ENCODE measurements at regions not wholly inside any gene's neighbourhood (a gene's known extent, or its start where the extent isn't known, plus 50 kb on each side); places are given as distances from the start of the nearest gene placed in this dataset.

DNA sequence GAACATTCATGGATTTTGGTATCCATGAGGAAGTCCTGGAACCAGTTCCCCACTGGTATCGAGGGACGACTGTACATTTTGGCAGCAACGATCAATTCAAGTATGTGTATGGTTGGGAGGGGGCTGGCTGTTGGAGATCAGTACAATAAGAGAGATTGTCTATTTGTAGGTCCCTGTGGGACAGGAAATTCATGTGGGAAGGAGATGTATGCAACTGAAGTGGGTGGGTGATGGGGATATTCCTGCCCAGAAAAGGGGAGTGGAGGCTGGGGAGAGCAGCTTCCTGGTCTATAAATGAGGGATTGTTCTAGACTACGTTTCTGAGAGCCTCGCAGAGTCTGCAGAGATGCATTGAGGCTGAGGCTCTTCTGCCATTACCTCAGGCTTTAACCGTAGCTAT, 140.2 kb upstream of the MAGI3 start:
- peaks cover 3% of the 10 kb centered on the region for H3K9me3 Mint-ChIP-seq (ENCODE audit: low read depth)
- H3K27ac Mint-ChIP-seq, result no peak overlapping the region
- H3K4me1 Mint-ChIP-seq (ENCODE audit: low read depth), result peaks cover 41% of the 10 kb centered on the region
- DNase-seq (ENCODE audit: low spot score, unreplicated experiment), result no peak
- H3K36me3 Mint-ChIP-seq (ENCODE audit: insufficient read depth), result peaks cover 1% of the 10 kb centered on the region
- TF ChIP-seq, protein P1, sequence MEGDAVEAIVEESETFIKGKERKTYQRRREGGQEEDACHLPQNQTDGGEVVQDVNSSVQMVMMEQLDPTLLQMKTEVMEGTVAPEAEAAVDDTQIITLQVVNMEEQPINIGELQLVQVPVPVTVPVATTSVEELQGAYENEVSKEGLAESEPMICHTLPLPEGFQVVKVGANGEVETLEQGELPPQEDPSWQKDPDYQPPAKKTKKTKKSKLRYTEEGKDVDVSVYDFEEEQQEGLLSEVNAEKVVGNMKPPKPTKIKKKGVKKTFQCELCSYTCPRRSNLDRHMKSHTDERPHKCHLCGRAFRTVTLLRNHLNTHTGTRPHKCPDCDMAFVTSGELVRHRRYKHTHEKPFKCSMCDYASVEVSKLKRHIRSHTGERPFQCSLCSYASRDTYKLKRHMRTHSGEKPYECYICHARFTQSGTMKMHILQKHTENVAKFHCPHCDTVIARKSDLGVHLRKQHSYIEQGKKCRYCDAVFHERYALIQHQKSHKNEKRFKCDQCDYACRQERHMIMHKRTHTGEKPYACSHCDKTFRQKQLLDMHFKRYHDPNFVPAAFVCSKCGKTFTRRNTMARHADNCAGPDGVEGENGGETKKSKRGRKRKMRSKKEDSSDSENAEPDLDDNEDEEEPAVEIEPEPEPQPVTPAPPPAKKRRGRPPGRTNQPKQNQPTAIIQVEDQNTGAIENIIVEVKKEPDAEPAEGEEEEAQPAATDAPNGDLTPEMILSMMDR (IDR thresholded peaks at IDR 0.05; ENCODE audit: unreplicated experiment), result no peak
- H3K27me3 Mint-ChIP-seq, result peaks cover 2% of the 10 kb centered on the region
- H3K4me3 Mint-ChIP-seq (ENCODE audit: low read depth), result no peak overlapping the region

DNA sequence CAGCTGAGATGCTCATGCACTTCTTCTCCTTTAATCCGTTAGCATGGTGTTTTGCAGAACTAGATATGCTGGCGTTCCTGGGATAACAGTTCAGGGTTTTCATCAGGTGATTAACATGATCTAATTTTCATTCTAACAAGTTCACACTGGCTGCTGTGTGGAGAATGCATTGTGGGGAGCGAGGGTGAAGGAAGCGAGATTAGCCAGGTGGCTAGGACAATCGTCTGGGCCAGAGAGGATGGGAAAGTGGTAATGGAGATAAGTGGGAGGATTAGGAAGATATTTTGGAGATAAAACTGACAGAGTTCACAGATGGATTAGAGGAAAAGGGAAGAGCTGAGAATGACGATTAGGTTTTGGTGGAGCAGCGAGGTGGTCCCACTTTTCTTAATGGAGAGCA, 138.1 kb upstream of the MAGI3 start:
- Mint-ChIP-seq H3K27ac (no peak overlapping the region), H3K4me1 (ENCODE audit: low read depth) (peaks cover 49% of the 10 kb centered on the region), H3K9me3 (ENCODE audit: low read depth) (peaks cover 3% of the 10 kb centered on the region), H3K4me3 (ENCODE audit: low read depth) (no peak overlapping the region), H3K27me3 (peaks cover 2% of the 10 kb centered on the region), H3K36me3 (ENCODE audit: insufficient read depth) (peaks cover 1% of the 10 kb centered on the region)
- DNase-seq (ENCODE audit: low spot score, unreplicated experiment), result no peak
- TF ChIP-seq, protein P1 (IDR thresholded peaks at IDR 0.05; ENCODE audit: unreplicated experiment), result no peak

DNA sequence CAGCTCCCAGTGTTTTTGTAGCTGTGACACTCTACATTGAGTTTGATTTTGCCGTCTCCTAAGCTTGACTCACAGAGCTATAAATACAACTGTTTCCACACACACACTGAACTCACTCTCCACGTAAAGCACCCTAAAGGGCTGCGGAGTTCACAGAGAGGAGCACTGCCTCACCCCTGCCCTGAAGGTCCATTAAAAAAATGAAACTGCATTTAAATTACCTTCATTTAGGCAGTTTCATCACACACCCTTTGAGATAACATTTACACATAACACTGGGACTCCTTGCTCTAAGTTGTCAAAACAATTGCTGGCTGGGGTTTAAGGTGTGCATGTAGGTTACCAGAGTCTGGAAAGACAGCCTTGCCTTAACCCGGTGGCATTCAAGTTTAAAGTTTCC, 137.1 kb upstream of the MAGI3 start:
- Mint-ChIP-seq H3K9me3 (ENCODE audit: low read depth) (peaks cover 3% of the 10 kb centered on the region), H3K4me3 (ENCODE audit: low read depth) (no peak overlapping the region), H3K4me1 (ENCODE audit: low read depth) (peaks cover 43% of the 10 kb centered on the region), H3K36me3 (ENCODE audit: insufficient read depth) (peaks cover 1% of the 10 kb centered on the region), H3K27me3 (peaks cover 2% of the 10 kb centered on the region), H3K27ac (peak overlapping the region; percentile 70)
- TF ChIP-seq, protein P1 (IDR thresholded peaks at IDR 0.05; ENCODE audit: unreplicated experiment), result no peak
- no peak for DNase-seq (ENCODE audit: low spot score, unreplicated experiment)

DNA sequence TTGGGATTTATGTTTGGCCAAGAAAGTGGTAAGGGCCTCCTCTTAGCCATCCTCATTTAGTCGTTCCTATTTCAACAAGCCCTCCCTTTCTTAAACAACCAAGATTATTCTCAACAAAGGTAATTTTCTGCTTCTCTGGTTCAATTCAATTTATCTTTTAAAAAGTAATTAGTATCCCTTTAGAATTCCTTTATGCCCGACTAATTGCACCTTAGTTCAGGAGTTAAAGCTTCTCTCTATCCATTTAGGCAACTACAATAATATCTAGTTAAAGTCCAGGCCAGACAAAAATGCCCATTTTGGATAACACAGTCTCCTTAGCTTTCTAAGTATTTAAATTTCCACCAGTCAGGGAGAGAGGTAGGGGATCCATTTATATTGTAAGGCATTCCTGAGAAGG, 136.7 kb upstream of the MAGI3 start:
- H3K27me3 Mint-ChIP-seq, result peaks cover 2% of the 10 kb centered on the region
- TF ChIP-seq, protein P1 (IDR thresholded peaks at IDR 0.05; ENCODE audit: unreplicated experiment), result no peak

DNA sequence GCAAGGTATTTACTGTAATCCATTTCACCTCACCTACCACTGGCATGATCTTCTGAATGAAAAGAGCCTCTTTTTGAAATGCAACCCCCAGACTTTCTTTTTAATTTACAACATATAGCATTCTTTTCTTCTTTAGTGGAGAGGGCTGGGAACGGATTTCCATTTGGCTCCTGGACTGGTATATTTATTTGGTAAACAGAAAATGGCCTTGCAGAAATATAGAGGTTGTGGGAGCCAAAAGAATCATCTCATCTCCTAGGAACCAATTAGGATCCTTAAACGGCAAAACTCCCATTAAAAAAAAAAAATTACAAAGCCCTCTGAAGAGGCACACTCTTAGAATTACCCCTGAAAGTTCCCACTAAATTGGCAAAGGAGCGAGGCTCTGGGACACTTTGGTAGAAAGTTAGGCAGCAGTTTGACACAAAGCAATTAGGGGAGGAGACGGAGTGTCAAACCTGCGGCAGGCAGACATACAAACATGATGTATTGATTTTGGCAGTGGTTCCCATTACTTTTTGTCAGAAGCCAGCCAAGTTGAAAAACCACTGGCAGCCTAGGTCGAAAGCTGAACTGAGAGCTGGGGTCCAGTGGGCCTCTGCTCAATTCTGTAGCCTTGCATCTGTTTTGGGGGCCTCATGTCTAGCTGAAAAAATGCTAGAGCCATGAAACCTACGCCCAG, 135.1 kb upstream of the MAGI3 start:
- Mint-ChIP-seq H3K4me3 (ENCODE audit: low read depth) (peak overlapping the region; percentile 60), H3K27ac (peak overlapping the region; percentile 93), H3K27me3 (no peaks in the 10 kb centered on the region), H3K9me3 (ENCODE audit: low read depth) (peaks cover 3% of the 10 kb centered on the region), H3K4me1 (ENCODE audit: low read depth) (peaks cover 43% of the 10 kb centered on the region), H3K36me3 (ENCODE audit: insufficient read depth) (peaks cover 1% of the 10 kb centered on the region)
- DNase-seq (ENCODE audit: low spot score, unreplicated experiment), result no peak
- TF ChIP-seq, protein P1 (IDR thresholded peaks at IDR 0.05; ENCODE audit: unreplicated experiment), result no peak

More for the DNA sequence above, 136.7 kb upstream of the MAGI3 start:
- Mint-ChIP-seq H3K9me3 (ENCODE audit: low read depth) (peaks cover 3% of the 10 kb centered on the region), H3K27ac (peak overlapping the region; percentile 22), H3K4me1 (ENCODE audit: low read depth) (peaks cover 43% of the 10 kb centered on the region), H3K4me3 (ENCODE audit: low read depth) (no peak overlapping the region), H3K36me3 (ENCODE audit: insufficient read depth) (peaks cover 1% of the 10 kb centered on the region)
- DNase-seq (ENCODE audit: low spot score, unreplicated experiment), result no peak

All from progenitor cell of endocrine pancreas (in vitro differentiated cells).